Pancreas (tissue), 10 donors: ENCODE measurements at regions not wholly inside any gene's neighbourhood (a gene's known extent, or its start where the extent isn't known, plus 50 kb on each side); places are given as distances from the start of the nearest gene placed in this dataset.

Experiments used
- ATAC-seq, 4 donors: fragments of 200-7000 bp; cut with Tn5 transposase; one replicate each; pipeline versions ENCODE4 v1.8.0 to v1.9.1; 2020; ENCODE audit warnings: mild to moderate bottlenecking in 4 of 4, moderate library complexity in 4 of 4
- DNase-seq, 6 donors: peaks; one replicate each; pipeline ENCODE4 v3.0.0-alpha.2; 2020
- FAIRE-seq: peaks from 2 replicates; lab custom pipeline; 2012; peaks lifted over from hg19 to GRCh38; lab: Jason Lieb, UNC
- H3K27ac ChIP-seq, 4 donors: fragments of 200-600 bp; sonication (generic); 1 replicate in 3 of 4; 2 replicates in 1 of 4; pipeline versions ENCODE4 v1.5.0 to v1.8.0; 2020
- H3K27me3 ChIP-seq, 4 donors: fragments of 200-600 bp; one replicate each; pipeline ENCODE4 v1.8.0; 2021
- H3K36me3 ChIP-seq, 3 donors: fragments of 200-600 bp; sonication (generic) in 1 of 3; one replicate each; pipeline versions ENCODE4 v1.5.0 to v1.8.0; 2020 to 2021
- H3K4me1 ChIP-seq, 3 donors: fragments of 200-600 bp; one replicate each; pipeline ENCODE4 v1.8.0; 2021
- H3K4me3 ChIP-seq, 4 donors: fragments of 200-600 bp; sonication (generic) in 2 of 4; one replicate each; pipeline versions ENCODE4 v1.5.0 to v1.8.0; 2020 to 2021
- H3K9me3 ChIP-seq, 4 donors: fragments of 200-600 bp; one replicate each; pipeline ENCODE4 v1.8.0; 2021
- whole genome bisulfite sequencing, 2 donors: extraction: QIAGEN DNeasy Blood & Tissue Kit; methylation state at CpG; one replicate each; pipeline ENCODE4 v1.1.7; 2013; 5-methylcytosine and 5-hydroxymethylcytosine counted together
- intact Hi-C, 3 donors: fragments of 100-400 bp; cut with DNase I; formaldehyde crosslinking; loops; one replicate each; pipeline versions ENCODE4 v1.11.1 to v1.14.2; 2022
- TF ChIP-seq, protein P1 (sequence below), 4 donors: fragments of 200-600 bp; sonication (generic) in 3 of 4; IDR thresholded peaks; one replicate each; pipeline versions ENCODE4 v1.5.0 to v1.8.0; 2021; ENCODE audit warnings: antibody characterized with exemption in 4 of 4
- donor health status: healthy with polysubstance abuse.
- donor health status: DM: no; HTN: no; CAD: no; lungs with moderate emphysema.
- donor health status: DM: no; HTN: no; CAD: no.
- donor health status: control.
- donor health status: control.
- donor health status: Bipolar disorder and iron deficiency.
- donor health status: DM: yes; HTN: yes; CAD: no.
- donor health status: DM: no; HTN: no; CAD: no.
- donor health status: DM: no; HTN: no; CAD: no.
- donor health status: DM: yes; HTN: yes; CAD: no.

DNA sequence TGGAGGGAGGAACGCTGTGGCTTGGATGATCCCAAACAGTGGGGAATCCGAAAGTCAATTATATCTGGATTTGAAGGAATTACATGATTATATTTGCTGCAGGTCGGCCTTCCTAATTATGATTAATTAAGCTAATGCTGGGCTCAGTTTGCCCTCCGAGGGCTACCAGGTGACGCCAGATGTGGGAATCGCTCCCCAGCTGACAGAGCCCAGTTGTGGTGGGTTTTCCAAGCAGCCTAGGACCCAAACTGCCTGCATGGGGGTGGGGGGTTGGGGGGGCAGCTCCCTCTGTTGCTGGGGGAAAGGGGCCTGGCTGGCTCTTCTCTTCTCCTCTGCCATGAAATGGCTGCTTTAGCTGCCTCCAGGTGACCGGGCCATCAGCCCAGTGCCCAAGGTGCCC lies 147.6 kb upstream of the C1orf174 start:
- WGBS, 2 donors, result 44 to 47% methylated on average over 7 of the region's 7 CpGs
- Histone ChIP-seq H3K4me3 (no peak overlapping the region), H3K9me3 (no peaks in the 10 kb centered on the region), H3K36me3 (no peaks in the 10 kb centered on the region), H3K27ac (no peak overlapping the region), H3K27me3 (no peaks in the 10 kb centered on the region), H3K4me1 (no peaks in the 10 kb centered on the region)
- FAIRE-seq (no peak), DNase-seq (no peak), ATAC-seq (no peak)
- TF ChIP-seq, protein P1, sequence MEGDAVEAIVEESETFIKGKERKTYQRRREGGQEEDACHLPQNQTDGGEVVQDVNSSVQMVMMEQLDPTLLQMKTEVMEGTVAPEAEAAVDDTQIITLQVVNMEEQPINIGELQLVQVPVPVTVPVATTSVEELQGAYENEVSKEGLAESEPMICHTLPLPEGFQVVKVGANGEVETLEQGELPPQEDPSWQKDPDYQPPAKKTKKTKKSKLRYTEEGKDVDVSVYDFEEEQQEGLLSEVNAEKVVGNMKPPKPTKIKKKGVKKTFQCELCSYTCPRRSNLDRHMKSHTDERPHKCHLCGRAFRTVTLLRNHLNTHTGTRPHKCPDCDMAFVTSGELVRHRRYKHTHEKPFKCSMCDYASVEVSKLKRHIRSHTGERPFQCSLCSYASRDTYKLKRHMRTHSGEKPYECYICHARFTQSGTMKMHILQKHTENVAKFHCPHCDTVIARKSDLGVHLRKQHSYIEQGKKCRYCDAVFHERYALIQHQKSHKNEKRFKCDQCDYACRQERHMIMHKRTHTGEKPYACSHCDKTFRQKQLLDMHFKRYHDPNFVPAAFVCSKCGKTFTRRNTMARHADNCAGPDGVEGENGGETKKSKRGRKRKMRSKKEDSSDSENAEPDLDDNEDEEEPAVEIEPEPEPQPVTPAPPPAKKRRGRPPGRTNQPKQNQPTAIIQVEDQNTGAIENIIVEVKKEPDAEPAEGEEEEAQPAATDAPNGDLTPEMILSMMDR (IDR thresholded peaks at IDR 0.05), result no peak
- intact Hi-C loops, result no loop called here

DNA sequence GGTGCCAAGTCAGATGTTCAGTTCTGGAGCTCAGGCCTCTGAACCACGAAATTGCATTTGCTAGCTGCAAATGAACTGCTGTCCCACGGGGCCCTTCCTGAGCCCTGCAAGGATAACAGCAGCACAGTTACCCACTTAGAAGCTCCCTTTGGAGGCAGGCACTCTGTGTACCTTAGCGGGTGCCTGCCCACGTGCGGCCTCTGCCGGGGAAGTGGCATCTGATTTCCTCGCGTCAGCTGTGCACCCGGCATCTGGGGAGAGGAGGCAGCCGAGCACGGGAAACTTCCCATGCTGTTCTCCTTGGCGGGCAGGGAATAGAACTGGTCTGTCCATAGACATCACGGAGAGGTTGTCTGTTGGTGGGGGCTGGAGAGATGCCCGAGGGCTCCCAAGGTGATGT lies 148.0 kb upstream of the C1orf174 start:
- no peak overlapping the region for H3K4me3 ChIP-seq
- H3K27me3 ChIP-seq, result no peaks in the 10 kb centered on the region
- H3K4me1 ChIP-seq, result no peaks in the 10 kb centered on the region
- H3K36me3 ChIP-seq, result no peaks in the 10 kb centered on the region
- no peaks in the 10 kb centered on the region for H3K9me3 ChIP-seq
- H3K27ac ChIP-seq, result no peak overlapping the region
- WGBS, 2 donors, result 42 to 52% methylated on average over 14 of the region's 14 CpGs
- intact Hi-C loops, result no loop called here
- TF ChIP-seq, protein P1 (IDR thresholded peaks at IDR 0.05), result no peak
- DNase-seq, result no peak
- no peak for ATAC-seq
- no peak for FAIRE-seq

DNA sequence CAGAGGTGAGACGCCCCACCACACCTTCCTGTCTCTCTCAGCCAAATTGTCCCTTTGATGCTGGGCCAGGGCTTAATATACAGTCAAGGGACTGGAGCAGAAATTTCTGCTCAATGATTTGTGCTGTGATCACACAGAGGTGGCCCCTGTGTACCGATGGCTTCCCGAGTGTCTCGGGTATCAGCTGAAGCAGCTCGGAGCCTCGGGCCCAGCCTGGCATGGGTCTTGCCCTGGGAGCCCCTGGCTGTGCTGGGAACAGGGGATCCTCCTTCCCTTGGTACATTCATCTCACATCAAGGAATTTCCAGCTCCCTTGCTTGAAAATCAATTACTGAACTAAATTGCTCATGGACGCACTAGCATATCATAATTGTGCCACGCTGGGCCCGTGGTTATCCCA lies 148.8 kb upstream of the C1orf174 start:
- no peaks in the 10 kb centered on the region for H3K27me3 ChIP-seq
- no peak overlapping the region for H3K4me3 ChIP-seq
- no peaks in the 10 kb centered on the region for H3K36me3 ChIP-seq
- 54 to 66% methylated on average over 9 of the region's 9 CpGs for WGBS, 2 donors
- H3K4me1 ChIP-seq, result no peaks in the 10 kb centered on the region
- H3K27ac ChIP-seq, result no peak overlapping the region
- no peaks in the 10 kb centered on the region for H3K9me3 ChIP-seq
- intact Hi-C loops, result no loop called here
- ATAC-seq (no peak), DNase-seq (no peak), FAIRE-seq (no peak)
- TF ChIP-seq, protein P1 (IDR thresholded peaks at IDR 0.05), result no peak

DNA sequence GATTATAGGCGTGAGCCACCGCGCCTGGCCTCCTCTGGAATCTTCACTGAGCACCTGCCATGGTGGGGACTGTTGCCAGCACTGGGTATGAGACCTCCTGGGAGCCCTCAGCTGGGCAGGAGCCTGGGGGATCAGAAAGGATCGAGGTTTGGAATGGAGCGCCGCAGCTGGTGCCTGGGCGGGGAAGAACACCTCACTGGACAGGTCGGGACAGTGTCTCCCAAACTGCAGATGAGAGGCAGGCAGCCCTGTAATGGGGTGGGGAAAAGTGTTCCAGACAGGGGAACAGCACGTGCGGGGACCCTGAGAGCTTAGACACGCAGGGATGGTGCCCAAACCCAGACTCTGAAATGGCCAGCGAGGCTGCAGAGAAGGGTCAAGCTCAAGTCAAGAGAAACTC lies 150.9 kb upstream of the C1orf174 start:
- Histone ChIP-seq H3K9me3 (no peaks in the 10 kb centered on the region), H3K36me3 (no peaks in the 10 kb centered on the region), H3K27me3 (no peaks in the 10 kb centered on the region), H3K4me1 (no peaks in the 10 kb centered on the region), H3K27ac (no peak overlapping the region), H3K4me3 (no peak overlapping the region)
- TF ChIP-seq, protein P1 (IDR thresholded peaks at IDR 0.05), result no peak
- ATAC-seq (no peak), DNase-seq (no peak), FAIRE-seq (no peak)
- intact Hi-C loops, result no loop called here
- 68 to 83% methylated on average over 12 of the region's 12 CpGs for WGBS, 2 donors

DNA sequence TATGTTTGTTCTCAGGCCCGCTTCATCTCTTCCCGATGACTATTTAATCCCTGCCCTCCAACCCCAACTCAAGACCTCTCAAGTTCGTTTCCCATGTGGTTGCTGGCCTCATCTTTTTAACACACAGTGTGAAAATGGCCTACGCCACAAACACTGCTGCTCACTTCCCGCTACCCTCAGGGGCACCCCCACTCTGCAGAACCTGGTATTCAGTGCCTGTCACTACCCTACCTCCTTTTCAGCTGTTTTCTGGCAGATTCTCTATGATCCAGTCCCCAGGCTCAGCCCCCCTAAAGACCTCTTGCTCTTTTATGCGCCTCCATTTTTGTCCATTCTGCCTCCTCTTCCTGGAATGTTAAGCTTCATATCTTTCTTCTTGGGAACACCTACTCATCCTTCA lies 152.6 kb upstream of the C1orf174 start:
- 48 to 50% methylated on average over 6 of the region's 6 CpGs for WGBS, 2 donors
- no peak overlapping the region for H3K27ac ChIP-seq
- H3K27me3 ChIP-seq, result no peaks in the 10 kb centered on the region
- H3K4me1 ChIP-seq, result no peaks in the 10 kb centered on the region
- TF ChIP-seq, protein P1 (IDR thresholded peaks at IDR 0.05), result no peak
- H3K36me3 ChIP-seq, result no peaks in the 10 kb centered on the region
- ATAC-seq, result no peak
- H3K4me3 ChIP-seq, result no peak overlapping the region
- no peak for DNase-seq
- no peak for FAIRE-seq
- intact Hi-C loops, result no loop called here
- H3K9me3 ChIP-seq, result no peaks in the 10 kb centered on the region
